ENCODE measurements at regions not wholly inside any gene's neighbourhood (a gene's known extent, or its start where the extent isn't known, plus 50 kb on each side); places are given as distances from the start of the nearest gene placed in this dataset.

GRCh38 chr5:115064380-115064779 lies 105.3 kb downstream of the TRIM36 start:
- no peak for TF ChIP-seq EZH2phosphoT487 (IDR thresholded peaks at IDR 0.05)
- no peak for TF ChIP-seq CTCF (IDR thresholded peaks at IDR 0.05)
